Body of pancreas (tissue), 4 donors: ENCODE measurements at regions not wholly inside any gene's neighbourhood (a gene's known extent, or its start where the extent isn't known, plus 50 kb on each side); places are given as distances from the start of the nearest gene placed in this dataset.

ENCODE experiments used
- ATAC-seq: fragments of 150-250 bp; one replicate; pipeline ENCODE4 v1.9.1; 2016
- DNase-seq, 4 donors: peaks; one replicate each; pipeline ENCODE4 v3.0.0-alpha.2; 2019
- H3K27ac ChIP-seq, 4 donors: fragments of 200-600 bp; sonication (generic); 1 replicate in 3 of 4; 2 replicates in 1 of 4; pipeline versions ENCODE4 v1.5.1 to v1.6.1; 2016 to 2019; ENCODE audit warnings: mild to moderate bottlenecking in 1 of 4, mixed read lengths in 1 of 4, moderate library complexity in 1 of 4
- H3K27me3 ChIP-seq, 2 donors: fragments of 200-600 bp; sonication (generic); one replicate each; pipeline ENCODE4 v1.6.0; 2016; ENCODE audit warnings: mild to moderate bottlenecking in 1 of 2
- H3K36me3 ChIP-seq, 2 donors: fragments of 200-600 bp; sonication (generic); replicated peaks in 1 of 2; 2 replicates each; pipeline ENCODE4 v1.5.1; 2016; ENCODE audit warnings: low read depth in 2 of 2; ENCODE audit not compliant: insufficient read depth in 1 of 2
- H3K4me1 ChIP-seq: fragments of 200-600 bp; sonication (generic); one replicate; pipeline ENCODE4 v1.6.0; 2016
- H3K4me3 ChIP-seq, 2 donors: fragments of 200-600 bp; sonication (generic); 1 replicate in 1 of 2; 2 replicates in 1 of 2; pipeline ENCODE4 v1.5.1; 2016 to 2019
- H3K9me3 ChIP-seq, 3 donors: fragments of 200-600 bp; sonication (generic); 1 replicate in 2 of 3; 2 replicates in 1 of 3; pipeline ENCODE4 v1.5.1; 2016
- POLR2A ChIP-seq, 3 donors: fragments of 450-650 bp; IDR thresholded peaks; one replicate each; pipeline ENCODE4 v1.6.1; 2016; ENCODE audit warnings: antibody characterized with exemption in 3 of 3, mild to moderate bottlenecking in 2 of 3
- WGBS, 2 donors: methylation state at CpG; one replicate each; pipeline ENCODE4 v1.1.5; 2017; 5-methylcytosine and 5-hydroxymethylcytosine counted together
- intact Hi-C: fragments of 100-400 bp; cut with DNase I; formaldehyde crosslinking; loops from one replicate; pipeline ENCODE4 v1.15.1; 2023
- TF ChIP-seq, protein P1 (sequence below), 7 experiments: fragments of 450-650 bp in 4 of 7; fragments of 200-600 bp in 3 of 7; sonication (generic) in 3 of 7; IDR thresholded peaks; one replicate each; pipeline ENCODE4 v1.5.1; 2016 to 2019; ENCODE audit warnings: antibody characterized with exemption in 7 of 7

DNA sequence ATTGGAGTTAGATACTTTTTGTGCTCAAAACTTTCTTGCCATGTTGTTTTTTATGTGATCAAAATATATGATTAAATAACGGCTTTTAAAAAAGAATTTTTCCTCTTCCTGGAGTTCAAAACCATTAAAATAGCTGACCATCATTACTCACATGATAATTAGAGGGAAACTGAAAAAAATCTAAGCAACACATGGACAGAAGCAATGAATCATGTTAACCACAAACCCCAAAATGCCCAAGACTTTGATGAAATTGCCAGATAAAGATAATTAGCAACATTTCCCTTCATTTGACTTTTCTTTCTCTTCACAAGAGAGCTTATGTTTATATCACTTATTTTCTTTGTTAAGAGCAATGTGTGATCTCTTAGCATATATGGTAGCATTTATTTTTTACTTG, 1294.2 kb downstream of the EFNA5 start:
- Histone ChIP-seq H3K4me3 (no peak overlapping the region), H3K27me3 (no peaks in the 10 kb centered on the region), H3K9me3 (no peaks in the 10 kb centered on the region), H3K4me1 (no peaks in the 10 kb centered on the region), H3K27ac (no peak overlapping the region), H3K36me3 (no peaks in the 10 kb centered on the region)
- no peak for DNase-seq
- TF ChIP-seq, protein P1, sequence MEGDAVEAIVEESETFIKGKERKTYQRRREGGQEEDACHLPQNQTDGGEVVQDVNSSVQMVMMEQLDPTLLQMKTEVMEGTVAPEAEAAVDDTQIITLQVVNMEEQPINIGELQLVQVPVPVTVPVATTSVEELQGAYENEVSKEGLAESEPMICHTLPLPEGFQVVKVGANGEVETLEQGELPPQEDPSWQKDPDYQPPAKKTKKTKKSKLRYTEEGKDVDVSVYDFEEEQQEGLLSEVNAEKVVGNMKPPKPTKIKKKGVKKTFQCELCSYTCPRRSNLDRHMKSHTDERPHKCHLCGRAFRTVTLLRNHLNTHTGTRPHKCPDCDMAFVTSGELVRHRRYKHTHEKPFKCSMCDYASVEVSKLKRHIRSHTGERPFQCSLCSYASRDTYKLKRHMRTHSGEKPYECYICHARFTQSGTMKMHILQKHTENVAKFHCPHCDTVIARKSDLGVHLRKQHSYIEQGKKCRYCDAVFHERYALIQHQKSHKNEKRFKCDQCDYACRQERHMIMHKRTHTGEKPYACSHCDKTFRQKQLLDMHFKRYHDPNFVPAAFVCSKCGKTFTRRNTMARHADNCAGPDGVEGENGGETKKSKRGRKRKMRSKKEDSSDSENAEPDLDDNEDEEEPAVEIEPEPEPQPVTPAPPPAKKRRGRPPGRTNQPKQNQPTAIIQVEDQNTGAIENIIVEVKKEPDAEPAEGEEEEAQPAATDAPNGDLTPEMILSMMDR (IDR thresholded peaks at IDR 0.05) = no peak
- TF ChIP-seq POLR2A (IDR thresholded peaks at IDR 0.05) = no peak
- ATAC-seq = no peak
- intact Hi-C loops = no loop called here
- 18 to 36% methylated on average over 1 of the region's 1 CpG for WGBS, 2 donors

DNA sequence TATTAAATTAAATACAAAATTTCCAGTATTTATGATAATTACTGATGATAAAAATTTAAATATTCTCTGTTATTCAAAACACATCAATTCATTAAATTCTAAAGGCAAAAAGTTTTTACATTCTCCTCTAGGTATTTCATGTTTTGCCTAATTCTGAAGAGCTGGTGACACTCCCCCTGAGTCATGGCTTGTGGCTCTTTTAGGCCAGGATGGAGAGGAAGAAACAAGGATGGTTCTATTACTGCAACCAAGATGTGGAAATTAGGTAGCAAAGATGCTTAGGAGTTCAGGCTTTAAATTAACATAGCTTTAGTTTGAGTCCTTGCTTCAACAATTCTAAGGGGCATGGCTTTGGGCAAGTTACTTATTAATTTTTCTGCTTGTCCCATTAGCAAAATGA, 1295.8 kb downstream of the EFNA5 start:
- H3K4me3 ChIP-seq = no peak overlapping the region
- no peaks in the 10 kb centered on the region for H3K36me3 ChIP-seq
- H3K27me3 ChIP-seq = no peaks in the 10 kb centered on the region
- H3K27ac ChIP-seq = no peak overlapping the region
- DNase-seq = no peak
- H3K4me1 ChIP-seq = no peaks in the 10 kb centered on the region
- intact Hi-C loops = no loop called here
- ATAC-seq = no peak
- H3K9me3 ChIP-seq = no peaks in the 10 kb centered on the region
- no peak for TF ChIP-seq POLR2A (IDR thresholded peaks at IDR 0.05)
- TF ChIP-seq, protein P1 (IDR thresholded peaks at IDR 0.05) = no peak

DNA sequence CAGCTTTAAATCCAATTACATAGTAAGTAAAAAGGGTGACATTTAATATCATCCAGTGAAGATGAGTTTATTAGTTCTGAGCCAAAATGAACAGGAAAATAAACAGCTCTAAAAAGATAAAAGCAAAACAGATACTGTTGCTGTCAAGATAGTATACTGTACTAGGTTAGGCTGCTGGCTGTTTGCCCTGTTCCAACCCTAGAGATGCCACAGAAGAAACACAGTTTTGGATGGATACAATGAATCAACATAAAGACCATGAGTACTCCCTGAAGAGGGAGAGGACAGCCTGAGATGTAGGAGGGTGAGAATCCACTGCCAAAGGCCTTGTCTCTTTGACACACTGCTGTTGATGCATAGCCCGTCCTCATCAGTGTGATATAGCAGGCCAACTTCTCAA, 1302.7 kb downstream of the EFNA5 start:
- Histone ChIP-seq H3K36me3 (no peaks in the 10 kb centered on the region), H3K27ac (no peak overlapping the region), H3K9me3 (no peaks in the 10 kb centered on the region), H3K27me3 (no peaks in the 10 kb centered on the region), H3K4me1 (no peaks in the 10 kb centered on the region), H3K4me3 (no peak overlapping the region)
- ATAC-seq (no peak), DNase-seq (no peak)
- WGBS, 2 donors = 46 to 50% methylated on average over 1 of the region's 1 CpG
- intact Hi-C loops = no loop called here
- TF ChIP-seq POLR2A (IDR thresholded peaks at IDR 0.05) = no peak
- TF ChIP-seq, protein P1 (IDR thresholded peaks at IDR 0.05) = no peak

DNA sequence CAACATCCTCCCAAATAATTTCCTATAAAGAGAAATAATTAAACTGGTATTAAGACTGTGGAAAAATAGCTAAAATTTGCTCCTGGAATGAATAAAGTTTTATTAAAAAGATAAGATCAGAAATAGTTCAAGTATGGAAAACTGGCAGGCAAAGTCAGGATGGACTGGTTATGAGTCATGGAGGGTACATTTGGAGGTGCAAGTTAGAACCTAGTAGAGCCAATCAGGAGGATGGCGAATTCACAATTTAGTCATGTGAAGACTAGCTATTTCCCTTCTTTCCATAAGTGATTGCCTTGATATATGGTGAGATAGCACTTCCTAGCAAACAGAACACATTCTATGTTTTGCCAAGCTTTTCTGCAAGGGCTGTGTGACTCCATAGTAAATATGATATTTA, 1303.5 kb downstream of the EFNA5 start:
- Histone ChIP-seq H3K4me1 (no peaks in the 10 kb centered on the region), H3K27ac (no peak overlapping the region), H3K27me3 (no peaks in the 10 kb centered on the region), H3K36me3 (no peaks in the 10 kb centered on the region), H3K4me3 (no peak overlapping the region), H3K9me3 (no peaks in the 10 kb centered on the region)
- ATAC-seq = no peak
- no peak for TF ChIP-seq POLR2A (IDR thresholded peaks at IDR 0.05)
- TF ChIP-seq, protein P1 (IDR thresholded peaks at IDR 0.05) = no peak
- WGBS, 2 donors = 62 to 66% methylated on average over 1 of the region's 1 CpG
- intact Hi-C loops = no loop called here
- DNase-seq = no peak

DNA sequence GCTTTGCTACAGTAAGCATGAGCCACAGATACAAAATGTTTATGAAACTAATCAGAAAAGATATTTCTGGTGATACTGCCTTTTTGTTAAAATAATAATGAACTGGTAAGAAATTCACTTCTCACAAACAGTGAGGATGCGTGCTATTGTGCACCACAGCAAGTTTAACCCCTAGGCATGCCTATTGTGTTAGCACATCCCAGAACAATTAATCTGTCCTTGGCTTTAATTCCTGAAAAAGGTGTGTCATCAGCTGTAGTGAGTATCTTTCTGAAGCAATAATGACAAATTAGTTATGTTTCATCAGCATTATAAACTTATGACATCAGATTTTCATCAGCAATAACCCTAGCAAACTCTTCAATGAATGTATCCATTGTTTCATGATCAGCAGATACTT, 1307.2 kb downstream of the EFNA5 start:
- DNase-seq (no peak), ATAC-seq (no peak)
- H3K27ac ChIP-seq = no peak overlapping the region
- intact Hi-C loops = no loop called here
- TF ChIP-seq, protein P1 (IDR thresholded peaks at IDR 0.05) = no peak
- TF ChIP-seq POLR2A (IDR thresholded peaks at IDR 0.05) = no peak
- H3K36me3 ChIP-seq = no peaks in the 10 kb centered on the region
- 79 to 89% methylated on average over 1 of the region's 1 CpG for WGBS, 2 donors
- H3K4me3 ChIP-seq = no peak overlapping the region
- H3K9me3 ChIP-seq = no peaks in the 10 kb centered on the region
- H3K27me3 ChIP-seq = no peaks in the 10 kb centered on the region
- H3K4me1 ChIP-seq = no peaks in the 10 kb centered on the region
